GM23338 (cell line): ENCODE measurements at regions not wholly inside any gene's neighbourhood (a gene's known extent, or its start where the extent isn't known, plus 50 kb on each side); places are given as distances from the start of the nearest gene placed in this dataset.

Experiments used
- ATAC-seq: fragments of 200-7000 bp; cut with Tn5 transposase; 3 replicates; pipeline ENCODE4 v1.9.1; 2020
- DNase-seq: peaks from one replicate; pipeline ENCODE4 v3.0.0-alpha.2; 2015; ENCODE audit warnings: low spot score
- H2AFZ ChIP-seq: fragments of 200-600 bp; sonication (generic); 2 replicates; pipeline ENCODE4 v1.8.0; 2016; ENCODE audit warnings: antibody characterized with exemption, mild to moderate bottlenecking, moderate library complexity
- H3F3A ChIP-seq: fragments of 200-600 bp; sonication (generic); replicated peaks from 2 replicates; pipeline ENCODE4 v1.8.0; 2017; ENCODE audit warnings: antibody characterized with exemption, mixed run types, low read depth
- H3K27ac ChIP-seq: fragments of 200-600 bp; sonication (generic); 2 replicates; pipeline ENCODE4 v1.6.1; 2016; ENCODE audit warnings: low read depth
- H3K27me3 ChIP-seq: fragments of 200-600 bp; sonication (generic); 2 replicates; pipeline ENCODE4 v1.8.0; 2016; ENCODE audit warnings: mild to moderate bottlenecking, mixed run types, moderate library complexity; ENCODE audit not compliant: insufficient read depth
- H3K36me3 ChIP-seq: fragments of 200-600 bp; sonication (generic); 2 replicates; pipeline ENCODE4 v1.8.0; 2016; ENCODE audit warnings: mild to moderate bottlenecking; ENCODE audit not compliant: insufficient read depth
- H3K4me1 ChIP-seq: fragments of 200-600 bp; sonication (generic); 2 replicates; pipeline ENCODE4 v1.8.0; 2016; ENCODE audit warnings: mild to moderate bottlenecking, moderate library complexity; ENCODE audit not compliant: insufficient read depth
- H3K4me2 ChIP-seq: fragments of 200-600 bp; sonication (generic); 2 replicates; pipeline ENCODE4 v1.7.1; 2017; ENCODE audit warnings: mixed run types
- H3K4me3 ChIP-seq: fragments of 200-600 bp; sonication (generic); 2 replicates; pipeline ENCODE4 v1.6.1; 2016; ENCODE audit warnings: mixed run types
- H3K79me2 ChIP-seq: fragments of 200-600 bp; sonication (generic); replicated peaks from 2 replicates; pipeline ENCODE4 v1.8.0; 2017; ENCODE audit warnings: mild to moderate bottlenecking; ENCODE audit not compliant: insufficient read depth
- H3K9me2 ChIP-seq: fragments of 200-600 bp; sonication (generic); 2 replicates; pipeline ENCODE4 v1.8.0; 2017; ENCODE audit not compliant: insufficient read depth
- H4K20me1 ChIP-seq: fragments of 200-600 bp; sonication (generic); replicated peaks from 2 replicates; pipeline ENCODE4 v1.8.0; 2017; ENCODE audit warnings: mild to moderate bottlenecking; ENCODE audit not compliant: insufficient read depth
- H3K27ac Mint-ChIP-seq: 2 replicates; pipeline ENCODE4 v1.8.0; 2020; ENCODE audit warnings: inconsistent platforms, mild to moderate bottlenecking, moderate library complexity, mixed read lengths
- H3K27me3 Mint-ChIP-seq: 3 replicates; pipeline ENCODE4 v1.8.0; 2022; ENCODE audit warnings: low read depth, mild to moderate bottlenecking, moderate library complexity, mixed read lengths, inconsistent platforms; ENCODE audit not compliant: insufficient read depth, poor library complexity
- H3K36me3 Mint-ChIP-seq: 3 replicates; pipeline ENCODE4 v1.8.0; 2021; ENCODE audit warnings: low read depth, mild to moderate bottlenecking, inconsistent platforms, moderate library complexity, mixed read lengths
- H3K4me1 Mint-ChIP-seq: 3 replicates; pipeline ENCODE4 v1.8.0; 2020; ENCODE audit warnings: mild to moderate bottlenecking, inconsistent platforms, mixed read lengths
- H3K4me3 Mint-ChIP-seq: 3 replicates; pipeline ENCODE4 v1.8.0; 2021; ENCODE audit warnings: moderate library complexity, mild to moderate bottlenecking, inconsistent platforms, mixed read lengths
- H3K9me3 Mint-ChIP-seq: 3 replicates; pipeline ENCODE4 v1.8.0; 2020; ENCODE audit warnings: moderate library complexity, mild to moderate bottlenecking, inconsistent platforms, mixed read lengths
- CREB1 ChIP-seq: fragments of 250-450 bp; sonication (Bioruptor Pico); IDR thresholded peaks from 2 replicates; pipeline ENCODE4 v1.5.0; 2020; ENCODE audit warnings: low read depth, mild to moderate bottlenecking, moderate library complexity
- EZH2 ChIP-seq: fragments of 200-600 bp; sonication (generic); IDR thresholded peaks from one replicate; pipeline ENCODE4 v1.8.0; 2017; ENCODE audit warnings: antibody characterized with exemption, mild to moderate bottlenecking, low read depth; ENCODE audit not compliant: unreplicated experiment
- JUNB ChIP-seq: IDR thresholded peaks from one replicate; pipeline ENCODE4 v1.6.1; 2016; ENCODE audit warnings: antibody characterized with exemption; ENCODE audit not compliant: unreplicated experiment
- NANOG ChIP-seq: IDR thresholded peaks from 2 replicates; pipeline ENCODE4 v1.6.1; 2016; ENCODE audit warnings: antibody characterized with exemption, borderline replicate concordance
- ZNF114 ChIP-seq: fragments of 250-450 bp; sonication (Bioruptor Pico); IDR thresholded peaks from 2 replicates; pipeline ENCODE4 v1.5.0; 2020; ENCODE audit warnings: mild to moderate bottlenecking, moderate library complexity
- ZNF331 ChIP-seq: fragments of 250-450 bp; sonication (Bioruptor Pico); IDR thresholded peaks from 2 replicates; pipeline ENCODE4 v1.5.0; 2020; ENCODE audit warnings: low read depth, mild to moderate bottlenecking, moderate library complexity
- TF ChIP-seq, protein P1 (sequence below): IDR thresholded peaks from 2 replicates; pipeline ENCODE4 v1.6.1; 2016; ENCODE audit warnings: antibody characterized with exemption
- TF ChIP-seq, protein P2 (sequence below): fragments of 250-450 bp; sonication (Bioruptor Pico); IDR thresholded peaks from 2 replicates; pipeline ENCODE4 v1.5.0; 2020; ENCODE audit warnings: mild to moderate bottlenecking, moderate library complexity

DNA sequence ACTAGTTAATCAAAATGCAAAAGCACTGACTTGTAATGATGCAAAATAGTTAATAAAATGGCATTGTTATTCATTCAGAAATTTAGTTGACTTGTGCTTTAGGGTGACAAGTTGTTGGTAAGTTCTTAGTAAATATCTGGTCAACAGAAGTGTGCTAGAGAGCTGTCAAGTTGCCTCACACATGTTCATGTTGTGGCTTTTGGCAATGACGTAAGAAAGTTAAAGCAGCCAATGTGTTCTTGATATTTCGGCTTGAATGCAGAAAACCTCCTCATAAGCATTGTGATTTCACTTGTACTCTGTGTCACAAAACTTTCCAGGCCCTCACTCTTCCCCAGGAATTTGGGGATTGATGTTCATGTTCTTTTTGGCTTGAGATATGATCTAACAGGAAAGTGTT, 626.7 kb downstream of the PRR16 start:
- Histone ChIP-seq H4K20me1 (no peaks in the 10 kb centered on the region), H3K4me3 (no peak overlapping the region), H3K27me3 (no peaks in the 10 kb centered on the region), H3K36me3 (no peaks in the 10 kb centered on the region), H3K79me2 (no peaks in the 10 kb centered on the region), H3K27ac (no peak overlapping the region), H3F3A (no peaks in the 10 kb centered on the region), H3K4me1 (no peaks in the 10 kb centered on the region), H3K9me2 (no peaks in the 10 kb centered on the region), H2AFZ (no peak overlapping the region), H3K4me2 (no peak overlapping the region)
- H3K27me3 Mint-ChIP-seq, result no peaks in the 10 kb centered on the region
- ATAC-seq (no peak), DNase-seq (no peak)
- no peaks in the 10 kb centered on the region for H3K4me1 Mint-ChIP-seq
- no peak overlapping the region for H3K4me3 Mint-ChIP-seq
- H3K36me3 Mint-ChIP-seq, result no peaks in the 10 kb centered on the region
- no peaks in the 10 kb centered on the region for H3K9me3 Mint-ChIP-seq
- TF ChIP-seq ZNF331 (CRISPR knock-in tag) (no peak), JUNB (no peak), EZH2 (no peak), NANOG (no peak), CREB1 (CRISPR knock-in tag) (no peak), ZNF114 (no peak)
- TF ChIP-seq, protein P1, sequence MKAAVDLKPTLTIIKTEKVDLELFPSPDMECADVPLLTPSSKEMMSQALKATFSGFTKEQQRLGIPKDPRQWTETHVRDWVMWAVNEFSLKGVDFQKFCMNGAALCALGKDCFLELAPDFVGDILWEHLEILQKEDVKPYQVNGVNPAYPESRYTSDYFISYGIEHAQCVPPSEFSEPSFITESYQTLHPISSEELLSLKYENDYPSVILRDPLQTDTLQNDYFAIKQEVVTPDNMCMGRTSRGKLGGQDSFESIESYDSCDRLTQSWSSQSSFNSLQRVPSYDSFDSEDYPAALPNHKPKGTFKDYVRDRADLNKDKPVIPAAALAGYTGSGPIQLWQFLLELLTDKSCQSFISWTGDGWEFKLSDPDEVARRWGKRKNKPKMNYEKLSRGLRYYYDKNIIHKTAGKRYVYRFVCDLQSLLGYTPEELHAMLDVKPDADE, result no peak
- TF ChIP-seq, protein P2, sequence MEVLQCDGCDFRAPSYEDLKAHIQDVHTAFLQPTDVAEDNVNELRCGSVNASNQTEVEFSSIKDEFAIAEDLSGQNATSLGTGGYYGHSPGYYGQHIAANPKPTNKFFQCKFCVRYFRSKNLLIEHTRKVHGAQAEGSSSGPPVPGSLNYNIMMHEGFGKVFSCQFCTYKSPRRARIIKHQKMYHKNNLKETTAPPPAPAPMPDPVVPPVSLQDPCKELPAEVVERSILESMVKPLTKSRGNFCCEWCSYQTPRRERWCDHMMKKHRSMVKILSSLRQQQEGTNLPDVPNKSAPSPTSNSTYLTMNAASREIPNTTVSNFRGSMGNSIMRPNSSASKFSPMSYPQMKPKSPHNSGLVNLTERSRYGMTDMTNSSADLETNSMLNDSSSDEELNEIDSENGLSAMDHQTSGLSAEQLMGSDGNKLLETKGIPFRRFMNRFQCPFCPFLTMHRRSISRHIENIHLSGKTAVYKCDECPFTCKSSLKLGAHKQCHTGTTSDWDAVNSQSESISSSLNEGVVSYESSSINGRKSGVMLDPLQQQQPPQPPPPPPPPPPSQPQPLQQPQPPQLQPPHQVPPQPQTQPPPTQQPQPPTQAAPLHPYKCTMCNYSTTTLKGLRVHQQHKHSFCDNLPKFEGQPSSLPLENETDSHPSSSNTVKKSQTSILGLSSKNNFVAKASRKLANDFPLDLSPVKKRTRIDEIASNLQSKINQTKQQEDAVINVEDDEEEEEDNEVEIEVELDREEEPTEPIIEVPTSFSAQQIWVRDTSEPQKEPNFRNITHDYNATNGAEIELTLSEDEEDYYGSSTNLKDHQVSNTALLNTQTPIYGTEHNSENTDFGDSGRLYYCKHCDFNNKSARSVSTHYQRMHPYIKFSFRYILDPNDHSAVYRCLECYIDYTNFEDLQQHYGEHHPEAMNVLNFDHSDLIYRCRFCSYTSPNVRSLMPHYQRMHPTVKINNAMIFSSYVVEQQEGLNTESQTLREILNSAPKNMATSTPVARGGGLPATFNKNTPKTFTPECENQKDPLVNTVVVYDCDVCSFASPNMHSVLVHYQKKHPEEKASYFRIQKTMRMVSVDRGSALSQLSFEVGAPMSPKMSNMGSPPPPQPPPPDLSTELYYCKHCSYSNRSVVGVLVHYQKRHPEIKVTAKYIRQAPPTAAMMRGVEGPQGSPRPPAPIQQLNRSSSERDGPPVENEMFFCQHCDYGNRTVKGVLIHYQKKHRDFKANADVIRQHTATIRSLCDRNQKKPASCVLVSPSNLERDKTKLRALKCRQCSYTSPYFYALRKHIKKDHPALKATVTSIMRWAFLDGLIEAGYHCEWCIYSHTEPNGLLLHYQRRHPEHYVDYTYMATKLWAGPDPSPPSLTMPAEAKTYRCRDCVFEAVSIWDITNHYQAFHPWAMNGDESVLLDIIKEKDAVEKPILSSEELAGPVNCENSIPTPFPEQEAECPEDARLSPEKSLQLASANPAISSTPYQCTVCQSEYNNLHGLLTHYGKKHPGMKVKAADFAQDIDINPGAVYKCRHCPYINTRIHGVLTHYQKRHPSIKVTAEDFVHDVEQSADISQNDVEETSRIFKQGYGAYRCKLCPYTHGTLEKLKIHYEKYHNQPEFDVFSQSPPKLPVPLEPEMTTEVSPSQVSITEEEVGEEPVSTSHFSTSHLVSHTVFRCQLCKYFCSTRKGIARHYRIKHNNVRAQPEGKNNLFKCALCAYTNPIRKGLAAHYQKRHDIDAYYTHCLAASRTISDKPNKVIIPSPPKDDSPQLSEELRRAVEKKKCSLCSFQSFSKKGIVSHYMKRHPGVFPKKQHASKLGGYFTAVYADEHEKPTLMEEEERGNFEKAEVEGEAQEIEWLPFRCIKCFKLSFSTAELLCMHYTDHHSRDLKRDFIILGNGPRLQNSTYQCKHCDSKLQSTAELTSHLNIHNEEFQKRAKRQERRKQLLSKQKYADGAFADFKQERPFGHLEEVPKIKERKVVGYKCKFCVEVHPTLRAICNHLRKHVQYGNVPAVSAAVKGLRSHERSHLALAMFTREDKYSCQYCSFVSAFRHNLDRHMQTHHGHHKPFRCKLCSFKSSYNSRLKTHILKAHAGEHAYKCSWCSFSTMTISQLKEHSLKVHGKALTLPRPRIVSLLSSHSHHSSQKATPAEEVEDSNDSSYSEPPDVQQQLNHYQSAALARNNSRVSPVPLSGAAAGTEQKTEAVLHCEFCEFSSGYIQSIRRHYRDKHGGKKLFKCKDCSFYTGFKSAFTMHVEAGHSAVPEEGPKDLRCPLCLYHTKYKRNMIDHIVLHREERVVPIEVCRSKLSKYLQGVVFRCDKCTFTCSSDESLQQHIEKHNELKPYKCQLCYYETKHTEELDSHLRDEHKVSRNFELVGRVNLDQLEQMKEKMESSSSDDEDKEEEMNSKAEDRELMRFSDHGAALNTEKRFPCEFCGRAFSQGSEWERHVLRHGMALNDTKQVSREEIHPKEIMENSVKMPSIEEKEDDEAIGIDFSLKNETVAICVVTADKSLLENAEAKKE (CRISPR knock-in tag), result no peak
- no peak overlapping the region for H3K27ac Mint-ChIP-seq
